ENCODE measurements at regions not wholly inside any gene's neighbourhood (a gene's known extent, or its start where the extent isn't known, plus 50 kb on each side); places are given as distances from the start of the nearest gene placed in this dataset.

- H3K9me3 ChIP-seq (ENCODE audit: control insufficient read depth, low read depth, low read length): peaks cover 7% of the 10 kb centered on the region
- no peak overlapping the region for H3K4me3 ChIP-seq (ENCODE audit: control insufficient read depth in 2 of 3, extremely low read depth in 1 of 3, insufficient read depth in 2 of 3, low read depth in 1 of 3, low read length in 3 of 3)
- H2AFZ ChIP-seq (ENCODE audit: control insufficient read depth, low read length): no peak overlapping the region
- H3K9me1 ChIP-seq (ENCODE audit: control insufficient read depth, extremely low read depth, insufficient read depth, low read length): no peaks in the 10 kb centered on the region
- H3K36me3 ChIP-seq (ENCODE audit: control insufficient read depth in 2 of 2, extremely low read depth in 1 of 2, insufficient read depth in 2 of 2, low read length in 2 of 2): no peaks in the 10 kb centered on the region
- no peak overlapping the region for H3K4me2 ChIP-seq (ENCODE audit: control insufficient read depth, extremely low read depth, insufficient read depth, low read depth, low read length)
- no peak overlapping the region for H3K9ac ChIP-seq (ENCODE audit: control insufficient read depth, extremely low read depth, insufficient read depth, low read length)
- H3K4me1 ChIP-seq (ENCODE audit: control insufficient read depth, extremely low read depth, insufficient read depth, low read length): no peaks in the 10 kb centered on the region
- no peaks in the 10 kb centered on the region for H4K20me1 ChIP-seq (ENCODE audit: control insufficient read depth, extremely low read depth, insufficient read depth, low read length)
- H3K27me3 ChIP-seq (ENCODE audit: control insufficient read depth, extremely low read depth, insufficient read depth, low read length): no peaks in the 10 kb centered on the region
- no peak for DNase-seq (ENCODE audit: low read depth, low spot score)
- H3K79me2 ChIP-seq (ENCODE audit: control insufficient read depth, insufficient read depth, low read length): no peaks in the 10 kb centered on the region
- dilution Hi-C loops (cut with MboI; ENCODE audit: extremely low pct_ligation_motif_present, low sequenced_read_pairs): no loop called here
- FAIRE-seq: no peak
- no peak overlapping the region for H3K27ac ChIP-seq (ENCODE audit: control insufficient read depth, insufficient read depth, low read length)
- TF ChIP-seq EZH2 (IDR thresholded peaks at IDR 0.05; ENCODE audit: low read length): no peak
- TF ChIP-seq, protein P1, sequence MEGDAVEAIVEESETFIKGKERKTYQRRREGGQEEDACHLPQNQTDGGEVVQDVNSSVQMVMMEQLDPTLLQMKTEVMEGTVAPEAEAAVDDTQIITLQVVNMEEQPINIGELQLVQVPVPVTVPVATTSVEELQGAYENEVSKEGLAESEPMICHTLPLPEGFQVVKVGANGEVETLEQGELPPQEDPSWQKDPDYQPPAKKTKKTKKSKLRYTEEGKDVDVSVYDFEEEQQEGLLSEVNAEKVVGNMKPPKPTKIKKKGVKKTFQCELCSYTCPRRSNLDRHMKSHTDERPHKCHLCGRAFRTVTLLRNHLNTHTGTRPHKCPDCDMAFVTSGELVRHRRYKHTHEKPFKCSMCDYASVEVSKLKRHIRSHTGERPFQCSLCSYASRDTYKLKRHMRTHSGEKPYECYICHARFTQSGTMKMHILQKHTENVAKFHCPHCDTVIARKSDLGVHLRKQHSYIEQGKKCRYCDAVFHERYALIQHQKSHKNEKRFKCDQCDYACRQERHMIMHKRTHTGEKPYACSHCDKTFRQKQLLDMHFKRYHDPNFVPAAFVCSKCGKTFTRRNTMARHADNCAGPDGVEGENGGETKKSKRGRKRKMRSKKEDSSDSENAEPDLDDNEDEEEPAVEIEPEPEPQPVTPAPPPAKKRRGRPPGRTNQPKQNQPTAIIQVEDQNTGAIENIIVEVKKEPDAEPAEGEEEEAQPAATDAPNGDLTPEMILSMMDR (optimal IDR thresholded peaks at IDR 0.05 in 1 of 3, IDR thresholded peaks at IDR 0.05 in 1 of 3, conservative IDR thresholded peaks at IDR 0.05 in 1 of 3; ENCODE audit: extremely low read depth in 1 of 3, insufficient read depth in 2 of 3, low read length in 3 of 3): no peak
Measured at GRCh38 chr10:62461120-62461519, 87.0 kb downstream of the ZNF365 start.

- H3K27ac ChIP-seq (ENCODE audit: control insufficient read depth, insufficient read depth, low read length): no peak overlapping the region
- dilution Hi-C loops (cut with MboI; ENCODE audit: extremely low pct_ligation_motif_present, low sequenced_read_pairs): no loop called here
- H3K27me3 ChIP-seq (ENCODE audit: control insufficient read depth, extremely low read depth, insufficient read depth, low read length): no peaks in the 10 kb centered on the region
- H3K4me2 ChIP-seq (ENCODE audit: control insufficient read depth, extremely low read depth, insufficient read depth, low read depth, low read length): no peak overlapping the region
- no peak for TF ChIP-seq EZH2 (IDR thresholded peaks at IDR 0.05; ENCODE audit: low read length)
- TF ChIP-seq, protein P1 (optimal IDR thresholded peaks at IDR 0.05 in 1 of 3, IDR thresholded peaks at IDR 0.05 in 1 of 3, conservative IDR thresholded peaks at IDR 0.05 in 1 of 3; ENCODE audit: extremely low read depth in 1 of 3, insufficient read depth in 2 of 3, low read length in 3 of 3): no peak
- H3K9me3 ChIP-seq (ENCODE audit: control insufficient read depth, low read depth, low read length): peaks cover 7% of the 10 kb centered on the region
- no peak overlapping the region for H3K9ac ChIP-seq (ENCODE audit: control insufficient read depth, extremely low read depth, insufficient read depth, low read length)
- no peaks in the 10 kb centered on the region for H3K79me2 ChIP-seq (ENCODE audit: control insufficient read depth, insufficient read depth, low read length)
- no peaks in the 10 kb centered on the region for H3K36me3 ChIP-seq (ENCODE audit: control insufficient read depth in 2 of 2, extremely low read depth in 1 of 2, insufficient read depth in 2 of 2, low read length in 2 of 2)
- no peaks in the 10 kb centered on the region for H3K9me1 ChIP-seq (ENCODE audit: control insufficient read depth, extremely low read depth, insufficient read depth, low read length)
- no peaks in the 10 kb centered on the region for H3K4me1 ChIP-seq (ENCODE audit: control insufficient read depth, extremely low read depth, insufficient read depth, low read length)
- H3K4me3 ChIP-seq (ENCODE audit: control insufficient read depth in 2 of 3, extremely low read depth in 1 of 3, insufficient read depth in 2 of 3, low read depth in 1 of 3, low read length in 3 of 3): no peak overlapping the region
- DNase-seq (ENCODE audit: low read depth, low spot score) (no peak), FAIRE-seq (no peak)
- no peaks in the 10 kb centered on the region for H4K20me1 ChIP-seq (ENCODE audit: control insufficient read depth, extremely low read depth, insufficient read depth, low read length)
- H2AFZ ChIP-seq (ENCODE audit: control insufficient read depth, low read length): no peak overlapping the region
Measured at GRCh38 chr10:62462461-62462860, 88.3 kb downstream of the ZNF365 start.
